Testis (tissue), 2 donors: ENCODE measurements at regions not wholly inside any gene's neighbourhood (a gene's known extent, or its start where the extent isn't known, plus 50 kb on each side); places are given as distances from the start of the nearest gene placed in this dataset.

Experiments used
- DNase-seq: peaks from one replicate; pipeline ENCODE4 v3.0.0-alpha.2; 2019
- H3K27ac ChIP-seq, 2 donors: fragments of 200-600 bp; sonication (generic); one replicate each; pipeline ENCODE4 v1.5.1; 2019
- H3K27me3 ChIP-seq: fragments of 200-600 bp; sonication (generic); one replicate; pipeline ENCODE4 v1.5.1; 2019
- H3K36me3 ChIP-seq: fragments of 200-600 bp; sonication (generic); one replicate; pipeline ENCODE4 v1.5.1; 2017; ENCODE audit warnings: low read depth; ENCODE audit errors: missing control alignments
- H3K4me1 ChIP-seq: fragments of 200-600 bp; sonication (generic); one replicate; pipeline ENCODE4 v1.5.1; 2019
- H3K4me3 ChIP-seq, 2 donors: fragments of 200-600 bp; sonication (generic); one replicate each; pipeline ENCODE4 v1.5.1; 2017 to 2019
- H3K9me3 ChIP-seq: fragments of 200-600 bp; sonication (generic); one replicate; pipeline ENCODE4 v1.5.1; 2017
- CTCF ChIP-seq, 3 experiments: fragments of 450-650 bp in 2 of 3; fragments of 200-600 bp in 1 of 3; sonication (generic) in 1 of 3; IDR thresholded peaks; one replicate each; pipeline ENCODE4 v1.5.1; 2016 to 2019; ENCODE audit warnings: antibody characterized with exemption in 3 of 3, mild to moderate bottlenecking in 2 of 3, moderate library complexity in 1 of 3
- POLR2A ChIP-seq: fragments of 450-650 bp; IDR thresholded peaks from one replicate; pipeline ENCODE4 v1.6.1; 2017; ENCODE audit warnings: antibody characterized with exemption, mild to moderate bottlenecking, moderate library complexity
- WGBS, 2 donors: methylation state at CpG; one replicate each; pipeline ENCODE4 v1.1.5; 2018; 5-methylcytosine and 5-hydroxymethylcytosine counted together
- intact Hi-C: fragments of 100-400 bp; cut with DNase I; formaldehyde crosslinking; loops from one replicate; pipeline ENCODE4 v1.15.1; 2023; ENCODE audit warnings: low total_unique reads

GRCh38 chr2:120498121-120498520 is 152.2 kb downstream of the INHBB start:
- DNase-seq: no peak
- Histone ChIP-seq H3K27me3 (no peaks in the 10 kb centered on the region), H3K9me3 (no peaks in the 10 kb centered on the region), H3K36me3 (no peaks in the 10 kb centered on the region), H3K4me3 (no peak overlapping the region), H3K27ac (no peak overlapping the region), H3K4me1 (no peaks in the 10 kb centered on the region)
- no peak for TF ChIP-seq POLR2A
- no peak for TF ChIP-seq CTCF (IDR thresholded peaks at IDR 0.05)
- WGBS, 2 donors: 91 to 96% methylated on average over 3 of the region's 3 CpGs
- intact Hi-C loops: no loop called here

GRCh38 chr2:120498576-120499394 is 152.8 kb downstream of the INHBB start:
- no peak for DNase-seq
- TF ChIP-seq POLR2A: no peak
- no peak for TF ChIP-seq CTCF (IDR thresholded peaks at IDR 0.05)
- intact Hi-C loops: no loop called here
- Histone ChIP-seq H3K27ac (no peak overlapping the region), H3K36me3 (no peaks in the 10 kb centered on the region), H3K27me3 (no peaks in the 10 kb centered on the region), H3K4me3 (no peak overlapping the region), H3K9me3 (no peaks in the 10 kb centered on the region), H3K4me1 (no peaks in the 10 kb centered on the region)
- WGBS, 2 donors: 83 to 93% methylated on average over 7 to 13 of the region's 13 CpGs

- TF ChIP-seq CTCF (IDR thresholded peaks at IDR 0.05) (no peak), POLR2A (no peak)
- Histone ChIP-seq H3K36me3 (no peaks in the 10 kb centered on the region), H3K4me1 (no peaks in the 10 kb centered on the region), H3K27me3 (no peaks in the 10 kb centered on the region), H3K27ac (no peak overlapping the region), H3K9me3 (no peaks in the 10 kb centered on the region), H3K4me3 (no peak overlapping the region)
- intact Hi-C loops: no loop called here
- no peak for DNase-seq
- WGBS, 2 donors: 84 to 86% methylated on average over 13 of the region's 13 CpGs
Measured at GRCh38 chr2:120499784-120500495, 154.0 kb downstream of the INHBB start.

GRCh38 chr2:120501591-120501990 is 155.7 kb downstream of the INHBB start:
- DNase-seq: no peak
- no peaks in the 10 kb centered on the region for H3K36me3 ChIP-seq
- TF ChIP-seq CTCF (IDR thresholded peaks at IDR 0.05): no peak
- no peaks in the 10 kb centered on the region for H3K27me3 ChIP-seq
- H3K27ac ChIP-seq: no peak overlapping the region
- intact Hi-C loops: no loop called here
- WGBS, 2 donors: 82 to 92% methylated on average over 7 to 8 of the region's 8 CpGs
- H3K4me3 ChIP-seq: no peak overlapping the region
- no peaks in the 10 kb centered on the region for H3K9me3 ChIP-seq
- no peaks in the 10 kb centered on the region for H3K4me1 ChIP-seq
